ENCODE measurements at regions not wholly inside any gene's neighbourhood (a gene's known extent, or its start where the extent isn't known, plus 50 kb on each side); places are given as distances from the start of the nearest gene placed in this dataset.

DNA sequence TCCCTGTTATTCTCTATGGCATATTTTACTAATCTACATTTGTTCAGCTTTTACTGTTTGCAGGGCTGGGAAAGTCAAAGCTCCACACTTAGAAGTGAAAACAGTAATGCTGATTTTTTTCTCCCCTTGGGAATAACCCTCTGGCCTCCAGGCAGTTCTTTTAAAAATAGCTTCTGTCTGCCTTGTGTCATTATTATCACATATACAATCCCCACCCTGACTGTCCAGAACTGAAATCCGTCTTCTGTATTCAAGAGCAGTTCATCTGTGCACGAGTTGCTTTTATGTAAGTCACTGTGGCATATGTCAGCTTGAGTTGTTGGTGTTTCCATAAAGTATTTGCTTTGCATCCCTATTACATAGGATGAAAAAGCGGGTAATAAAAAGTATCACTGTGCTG is 1221.1 kb upstream of the CELF2 start:
- Mint-ChIP-seq H3K4me3 (no peak overlapping the region), H3K9me3 (peaks cover 0 to 6% (median 0%) of the 10 kb centered on the region in 7 donors), H3K4me1 (peaks cover 0 to 2% (median 0%) of the 10 kb centered on the region in 4 donors), H3K27me3 (no peaks in the 10 kb centered on the region), H3K36me3 (no peaks in the 10 kb centered on the region), H3K27ac (no peak overlapping the region)
- Histone ChIP-seq H3K27me3 (ENCODE audit: control insufficient read depth, insufficient read depth, low read length) (no peaks in the 10 kb centered on the region), H3K27ac (ENCODE audit: insufficient read depth, low read length, poor library complexity, severe bottlenecking) (no peak overlapping the region), H3K36me3 (ENCODE audit: control insufficient read depth, insufficient read depth, low read length) (no peaks in the 10 kb centered on the region), H3K9me3 (ENCODE audit: control insufficient read depth in 2 of 2, low read length in 2 of 2) (no peaks in the 10 kb centered on the region), H3K4me1 (ENCODE audit: control insufficient read depth, insufficient read depth, low read length, poor library complexity, severe bottlenecking) (no peaks in the 10 kb centered on the region), H3K4me3 (ENCODE audit: low read depth, low read length) (no peak overlapping the region)
- DNase-seq: no peak
- no peak for ATAC-seq (ENCODE audit: low read depth in 2 of 2)

DNA sequence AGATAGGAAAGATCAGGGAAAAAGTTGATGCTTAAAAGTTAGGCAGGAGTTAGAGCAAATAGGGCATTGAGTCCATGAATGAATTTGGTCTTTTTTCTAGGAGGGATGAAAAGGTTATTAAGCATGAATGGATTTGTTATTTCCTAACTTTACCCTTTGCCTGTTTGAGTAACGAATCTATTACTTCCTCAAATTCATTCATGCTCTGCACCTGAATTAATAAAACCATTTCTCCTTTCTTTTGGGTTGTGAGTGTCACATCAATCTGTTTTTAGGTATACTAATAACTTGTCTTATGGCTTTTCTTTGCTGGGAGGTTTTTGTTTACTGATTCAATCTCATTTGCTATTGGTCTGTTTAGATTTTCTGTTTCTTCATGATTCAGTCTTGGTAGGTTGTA is 1217.7 kb upstream of the CELF2 start:
- Histone ChIP-seq H3K36me3 (ENCODE audit: control insufficient read depth, insufficient read depth, low read length) (no peaks in the 10 kb centered on the region), H3K4me1 (ENCODE audit: control insufficient read depth, insufficient read depth, low read length, poor library complexity, severe bottlenecking) (no peaks in the 10 kb centered on the region), H3K27ac (ENCODE audit: insufficient read depth, low read length, poor library complexity, severe bottlenecking) (no peak overlapping the region), H3K27me3 (ENCODE audit: control insufficient read depth, insufficient read depth, low read length) (no peaks in the 10 kb centered on the region), H3K4me3 (ENCODE audit: low read depth, low read length) (no peak overlapping the region), H3K9me3 (ENCODE audit: control insufficient read depth in 2 of 2, low read length in 2 of 2) (no peaks in the 10 kb centered on the region)
- H3K36me3 Mint-ChIP-seq: no peaks in the 10 kb centered on the region
- ATAC-seq (ENCODE audit: low read depth in 2 of 2) (no peak), DNase-seq (no peak)
- H3K27ac Mint-ChIP-seq: no peak overlapping the region
- no peaks in the 10 kb centered on the region for H3K4me1 Mint-ChIP-seq
- H3K9me3 Mint-ChIP-seq: peaks cover 0 to 6% (median 0%) of the 10 kb centered on the region in 7 donors
- H3K27me3 Mint-ChIP-seq: no peaks in the 10 kb centered on the region
- H3K4me3 Mint-ChIP-seq: no peak overlapping the region

DNA sequence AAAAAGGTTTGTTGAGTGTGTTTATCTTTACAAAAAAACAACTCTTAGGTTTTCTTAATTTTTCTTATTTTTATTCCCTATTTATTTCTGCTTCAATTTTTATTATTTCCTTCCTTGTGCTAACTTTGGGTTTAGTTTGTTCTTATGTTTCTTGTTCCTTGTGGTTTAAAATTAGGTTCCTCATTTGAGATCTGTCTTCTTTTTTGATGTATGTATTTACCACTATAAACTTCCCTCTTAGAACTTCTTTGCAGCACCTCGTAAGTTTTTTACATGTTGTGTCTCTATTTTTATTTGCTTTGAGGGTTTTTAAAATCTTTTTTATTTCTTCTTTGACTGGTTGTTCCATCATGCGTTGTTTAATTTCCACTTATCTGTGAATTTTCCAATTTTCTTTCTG is 1217.1 kb upstream of the CELF2 start:
- no peaks in the 10 kb centered on the region for H3K36me3 ChIP-seq (ENCODE audit: control insufficient read depth, insufficient read depth, low read length)
- no peak overlapping the region for H3K4me3 Mint-ChIP-seq

DNA sequence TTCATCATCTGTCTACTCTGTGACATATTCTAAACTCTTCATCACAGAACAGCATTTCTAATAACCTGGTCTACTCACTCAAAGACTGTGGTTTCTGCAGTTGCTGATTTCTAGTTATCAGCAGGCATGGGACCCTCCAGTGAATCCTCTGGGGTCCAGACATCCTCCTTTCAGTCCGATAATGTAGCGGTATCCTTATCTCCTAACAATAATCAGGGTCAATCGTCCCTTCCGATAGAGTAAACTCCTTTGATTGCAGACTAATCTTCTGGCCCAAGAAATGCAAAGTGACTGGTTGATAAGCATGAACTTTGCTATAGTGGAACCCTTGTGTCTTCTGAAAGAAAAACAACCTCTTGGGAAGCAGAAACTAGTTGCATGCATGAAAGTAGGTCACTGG is 1209.8 kb upstream of the CELF2 start:
- Mint-ChIP-seq H3K9me3 (peaks cover 0 to 6% (median 0%) of the 10 kb centered on the region in 7 donors), H3K27me3 (peaks cover 2% of the 10 kb centered on the region), H3K27ac (no peak overlapping the region), H3K4me1 (no peaks in the 10 kb centered on the region), H3K4me3 (no peak overlapping the region), H3K36me3 (no peaks in the 10 kb centered on the region)
- Histone ChIP-seq H3K4me1 (ENCODE audit: control insufficient read depth, insufficient read depth, low read length, poor library complexity, severe bottlenecking) (no peaks in the 10 kb centered on the region), H3K27ac (ENCODE audit: insufficient read depth, low read length, poor library complexity, severe bottlenecking) (no peak overlapping the region), H3K4me3 (ENCODE audit: low read depth, low read length) (no peak overlapping the region), H3K27me3 (ENCODE audit: control insufficient read depth, insufficient read depth, low read length) (no peaks in the 10 kb centered on the region), H3K36me3 (ENCODE audit: control insufficient read depth, insufficient read depth, low read length) (no peaks in the 10 kb centered on the region), H3K9me3 (ENCODE audit: control insufficient read depth in 2 of 2, low read length in 2 of 2) (no peaks in the 10 kb centered on the region)
- ATAC-seq (ENCODE audit: low read depth in 2 of 2) (no peak), DNase-seq (no peak)

More for the DNA sequence above, 1217.1 kb upstream of the CELF2 start:
- Histone ChIP-seq H3K4me1 (ENCODE audit: control insufficient read depth, insufficient read depth, low read length, poor library complexity, severe bottlenecking) (no peaks in the 10 kb centered on the region), H3K27ac (ENCODE audit: insufficient read depth, low read length, poor library complexity, severe bottlenecking) (no peak overlapping the region), H3K4me3 (ENCODE audit: low read depth, low read length) (no peak overlapping the region), H3K27me3 (ENCODE audit: control insufficient read depth, insufficient read depth, low read length) (no peaks in the 10 kb centered on the region), H3K9me3 (ENCODE audit: control insufficient read depth in 2 of 2, low read length in 2 of 2) (no peaks in the 10 kb centered on the region)
- ATAC-seq (ENCODE audit: low read depth in 2 of 2) (no peak), DNase-seq (no peak)
- H3K4me1 Mint-ChIP-seq: no peaks in the 10 kb centered on the region
- H3K9me3 Mint-ChIP-seq: peaks cover 0 to 6% (median 0%) of the 10 kb centered on the region in 7 donors
- H3K27ac Mint-ChIP-seq: no peak overlapping the region
- H3K27me3 Mint-ChIP-seq: no peaks in the 10 kb centered on the region
- H3K36me3 Mint-ChIP-seq: no peaks in the 10 kb centered on the region

DNA sequence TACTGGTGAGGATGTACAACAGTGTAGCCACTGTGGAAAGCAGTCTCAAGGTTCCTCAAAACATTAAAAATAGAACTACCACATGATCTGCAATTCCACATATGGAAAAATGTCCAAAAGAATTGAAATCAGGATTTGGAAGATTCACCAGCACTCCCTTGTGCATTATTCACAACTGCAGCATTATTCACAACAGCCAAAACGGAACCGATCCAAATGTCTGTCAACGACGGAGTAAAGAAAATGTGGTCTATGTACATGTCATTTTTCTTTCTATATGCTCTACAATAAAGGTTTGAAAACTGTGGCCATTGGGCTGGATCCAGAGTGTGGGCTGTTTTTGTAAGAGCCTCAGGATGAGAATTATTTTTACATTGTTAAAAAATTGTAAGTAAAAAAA is 1206.1 kb upstream of the CELF2 start:
- Mint-ChIP-seq H3K27ac (no peak overlapping the region), H3K27me3 (peaks cover 4% of the 10 kb centered on the region), H3K4me3 (no peak overlapping the region), H3K36me3 (no peaks in the 10 kb centered on the region), H3K9me3 (peaks cover 0 to 6% (median 3%) of the 10 kb centered on the region in 7 donors), H3K4me1 (no peaks in the 10 kb centered on the region)
- DNase-seq: no peak
- Histone ChIP-seq H3K9me3 (ENCODE audit: control insufficient read depth in 2 of 2, low read length in 2 of 2) (no peaks in the 10 kb centered on the region), H3K27ac (ENCODE audit: insufficient read depth, low read length, poor library complexity, severe bottlenecking) (no peak overlapping the region), H3K4me1 (ENCODE audit: control insufficient read depth, insufficient read depth, low read length, poor library complexity, severe bottlenecking) (no peaks in the 10 kb centered on the region), H3K4me3 (ENCODE audit: low read depth, low read length) (no peak overlapping the region), H3K27me3 (ENCODE audit: control insufficient read depth, insufficient read depth, low read length) (no peaks in the 10 kb centered on the region), H3K36me3 (ENCODE audit: control insufficient read depth, insufficient read depth, low read length) (no peaks in the 10 kb centered on the region)
- ATAC-seq (ENCODE audit: low read depth in 2 of 2): no peak

DNA sequence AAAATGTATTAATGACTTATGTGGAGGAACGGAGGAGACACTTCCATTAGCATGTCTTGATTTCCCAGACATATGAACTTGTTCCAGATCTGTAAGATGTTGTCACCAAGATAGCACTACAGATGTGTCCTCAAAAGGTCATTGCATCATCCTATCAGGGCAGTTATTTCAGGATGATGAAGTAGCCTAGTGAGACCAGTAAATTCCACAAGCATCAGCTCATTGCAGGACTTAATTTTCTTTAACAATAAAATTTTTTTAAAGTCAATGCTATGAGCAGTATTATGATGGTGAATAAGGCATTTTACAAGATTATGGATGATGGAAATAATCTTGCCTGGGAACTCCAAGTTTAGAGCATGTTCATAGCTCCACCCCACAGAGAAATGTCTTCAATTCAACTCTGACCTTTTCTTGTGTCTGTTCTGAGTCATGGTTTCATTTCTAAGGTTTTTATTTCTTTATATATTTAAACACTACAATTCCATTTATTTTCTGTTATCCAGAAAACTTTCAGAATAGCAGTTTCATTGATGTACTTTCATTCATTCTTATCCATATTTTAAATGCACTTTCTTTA is 1203.3 kb upstream of the CELF2 start:
- Mint-ChIP-seq H3K27ac (no peak overlapping the region), H3K4me1 (no peaks in the 10 kb centered on the region), H3K4me3 (no peak overlapping the region), H3K9me3 (peaks cover 0 to 13% (median 5%) of the 10 kb centered on the region in 7 donors), H3K27me3 (peaks cover 4% of the 10 kb centered on the region), H3K36me3 (no peaks in the 10 kb centered on the region)
- no peaks in the 10 kb centered on the region for H3K9me3 ChIP-seq (ENCODE audit: control insufficient read depth in 2 of 2, low read length in 2 of 2)
- ATAC-seq (ENCODE audit: low read depth in 2 of 2) (no peak), DNase-seq (no peak)
- H3K27ac ChIP-seq (ENCODE audit: insufficient read depth, low read length, poor library complexity, severe bottlenecking): no peak overlapping the region
- no peaks in the 10 kb centered on the region for H3K36me3 ChIP-seq (ENCODE audit: control insufficient read depth, insufficient read depth, low read length)
- no peak overlapping the region for H3K4me3 ChIP-seq (ENCODE audit: low read depth, low read length)
- no peaks in the 10 kb centered on the region for H3K4me1 ChIP-seq (ENCODE audit: control insufficient read depth, insufficient read depth, low read length, poor library complexity, severe bottlenecking)
- no peaks in the 10 kb centered on the region for H3K27me3 ChIP-seq (ENCODE audit: control insufficient read depth, insufficient read depth, low read length)

DNA sequence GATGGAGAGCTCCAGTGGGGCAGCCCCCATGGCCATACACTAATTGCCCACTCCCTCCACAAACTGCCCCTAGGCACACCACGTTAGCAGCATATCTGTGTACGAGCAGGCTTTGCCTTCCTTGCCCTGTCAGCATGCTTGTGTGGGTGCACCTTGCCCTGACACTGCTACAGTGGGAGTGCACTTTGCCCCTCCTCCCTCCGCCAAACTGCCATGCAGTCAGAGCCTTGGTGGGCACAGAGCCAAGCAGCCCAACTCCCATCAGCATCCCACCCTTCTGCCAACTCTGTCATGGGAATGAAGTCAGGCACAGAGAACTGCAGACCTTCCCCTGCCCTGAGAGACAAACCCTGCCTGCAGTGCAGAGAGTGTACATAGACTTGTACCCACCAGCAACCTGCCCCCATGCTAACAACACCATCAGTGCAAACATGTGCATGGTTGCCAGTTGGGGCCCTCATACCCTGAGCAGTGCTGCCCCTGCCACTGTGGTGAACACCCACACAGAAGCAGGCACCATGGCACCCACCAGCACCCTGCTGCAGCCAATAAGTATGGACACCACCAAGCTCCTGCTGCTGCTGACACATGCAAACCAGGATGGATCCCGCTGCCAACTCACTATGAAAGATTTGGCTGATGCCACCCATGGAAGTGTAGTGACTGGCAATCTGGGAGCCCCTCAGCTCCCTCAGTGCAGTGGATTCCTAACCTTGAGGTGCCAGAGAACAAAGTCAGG is 1197.7 kb upstream of the CELF2 start:
- peaks cover 0 to 13% (median 3%) of the 10 kb centered on the region in 7 donors for H3K9me3 Mint-ChIP-seq
- Histone ChIP-seq H3K9me3 (ENCODE audit: control insufficient read depth in 2 of 2, low read length in 2 of 2) (no peaks in the 10 kb centered on the region), H3K27me3 (ENCODE audit: control insufficient read depth, insufficient read depth, low read length) (no peaks in the 10 kb centered on the region), H3K4me3 (ENCODE audit: low read depth, low read length) (no peak overlapping the region), H3K27ac (ENCODE audit: insufficient read depth, low read length, poor library complexity, severe bottlenecking) (no peak overlapping the region), H3K4me1 (ENCODE audit: control insufficient read depth, insufficient read depth, low read length, poor library complexity, severe bottlenecking) (no peaks in the 10 kb centered on the region), H3K36me3 (ENCODE audit: control insufficient read depth, insufficient read depth, low read length) (no peaks in the 10 kb centered on the region)
- H3K27ac Mint-ChIP-seq: no peak overlapping the region
- H3K36me3 Mint-ChIP-seq: no peaks in the 10 kb centered on the region
- H3K27me3 Mint-ChIP-seq: peaks cover 4% of the 10 kb centered on the region
- DNase-seq (no peak), ATAC-seq (ENCODE audit: low read depth in 2 of 2) (no peak)
- H3K4me3 Mint-ChIP-seq: no peak overlapping the region
- H3K4me1 Mint-ChIP-seq: no peaks in the 10 kb centered on the region
